NCI-H446 (cell line): ENCODE measurements at regions not wholly inside any gene's neighbourhood (a gene's known extent, or its start where the extent isn't known, plus 50 kb on each side); places are given as distances from the start of the nearest gene placed in this dataset.
"Not testable (repeated sequence)": the region's sequence is repeated elsewhere in the genome, so short reads cannot be mapped to it uniquely, and the experiment has no call there.

Experiments used
- DNase-seq, 2 experiments: peaks; one replicate each; lab custom pipeline; 2025; lab: John Stamatoyannopoulos, UW

GRCh38 chr14:106141242-106142220 is 615.1 kb downstream of the TMEM121 start:
- DNase-seq = no peak

GRCh38 chr14:106145731-106146130 is 619.3 kb downstream of the TMEM121 start:
- not testable (repeated sequence) for DNase-seq

GRCh38 chr14:106153362-106153955 is 627.1 kb downstream of the TMEM121 start:
- DNase-seq = peak; percentile 5 to 64

GRCh38 chr14:106163316-106163715 is 636.9 kb downstream of the TMEM121 start:
- no peak for DNase-seq

- DNase-seq = not testable (repeated sequence)
Measured at GRCh38 chr14:106163812-106164211, 637.4 kb downstream of the TMEM121 start.

- no peak for DNase-seq
Measured at GRCh38 chr14:106166232-106166631, 639.8 kb downstream of the TMEM121 start.

- no peak for DNase-seq
Measured at GRCh38 chr14:106166650-106167204, 640.3 kb downstream of the TMEM121 start.

- not testable (repeated sequence) for DNase-seq
Measured at GRCh38 chr14:106170163-106170658, 643.8 kb downstream of the TMEM121 start.

- DNase-seq = no peak
Measured at GRCh38 chr14:106174206-106174605, 647.8 kb downstream of the TMEM121 start.

- not testable (repeated sequence) for DNase-seq
Measured at GRCh38 chr14:106177266-106178246, 651.2 kb downstream of the TMEM121 start.

- no peak for DNase-seq
Measured at GRCh38 chr14:106179761-106180160, 653.4 kb downstream of the TMEM121 start.

GRCh38 chr14:106184771-106185170 is 658.4 kb downstream of the TMEM121 start:
- DNase-seq = not testable (repeated sequence)

- not testable (repeated sequence) for DNase-seq
Measured at GRCh38 chr14:106185174-106185836, 658.9 kb downstream of the TMEM121 start.

- DNase-seq = no peak
Measured at GRCh38 chr14:106185837-106186233, 659.5 kb downstream of the TMEM121 start.

- no peak for DNase-seq
Measured at GRCh38 chr14:106187216-106187615, 660.8 kb downstream of the TMEM121 start.

GRCh38 chr14:106192701-106193100 is 666.3 kb downstream of the TMEM121 start:
- DNase-seq = not testable (repeated sequence)

- DNase-seq = peak in 1 of 2 experiments; percentile 17
Measured at GRCh38 chr14:106196459-106196858, 670.1 kb downstream of the TMEM121 start.

- DNase-seq = not testable (repeated sequence)
Measured at GRCh38 chr14:106197264-106197663, 670.9 kb downstream of the TMEM121 start.

GRCh38 chr14:106199097-106199496 is 672.7 kb downstream of the TMEM121 start:
- no peak for DNase-seq

GRCh38 chr14:106200541-106201315 is 674.3 kb downstream of the TMEM121 start:
- DNase-seq = no peak
